GM12878 (cell line): ENCODE measurements at regions not wholly inside any gene's neighbourhood (a gene's known extent, or its start where the extent isn't known, plus 50 kb on each side); places are given as distances from the start of the nearest gene placed in this dataset.

ENCODE experiments used
- ATAC-seq: fragments of 200-7000 bp; cut with Tn5 transposase; 3 replicates; pipeline ENCODE4 v1.9.1; 2020; ENCODE audit warnings: mild to moderate bottlenecking, moderate library complexity
- BruUV-seq: library from RNA; stranded (reverse); fragments of 400-500 nt; replicated peaks from 2 replicates; lab custom pipeline; 2021; lab: Mats Ljungman, UMichigan
- CTCF ChIA-PET: fragments of 300-600 bp; sonication (Branson Sonifier 250); formaldehyde crosslinking; extraction: SDS; loops from one replicate; lab custom pipeline; 2021; ENCODE audit warnings: inconsistent platforms; lab: Yijun Ruan, JAX
- POLR2A ChIA-PET: fragments of 350-600 bp; formaldehyde crosslinking; extraction: SDS; loops from one replicate; lab custom pipeline; 2021; ENCODE audit warnings: inconsistent platforms; lab: Charles Lee
- RAD21 ChIA-PET: fragments of 300-600 bp; sonication (Branson Sonifier 250); formaldehyde crosslinking; loops from one replicate; lab custom pipeline; 2023; ENCODE audit warnings: antibody characterized with exemption; ENCODE audit not compliant: unreplicated experiment; lab: Charles Lee
- SMC1A ChIA-PET: fragments of 300-600 bp; sonication (Branson Sonifier 250); formaldehyde crosslinking; loops from one replicate; lab custom pipeline; 2023; ENCODE audit not compliant: unreplicated experiment, uncharacterized antibody; lab: Charles Lee
- DNase-seq: peaks from one replicate; pipeline ENCODE4 v3.0.0-alpha.2; 2011; ENCODE audit warnings: low read depth, low spot score
- FAIRE-seq: peaks from 3 replicates; lab custom pipeline; 2011; peaks lifted over from hg19 to GRCh38; lab: Jason Lieb, UNC
- H2AFZ ChIP-seq: 2 replicates; pipeline ENCODE4 v1.6.0; 2011; ENCODE audit warnings: low read depth, low read length, control low read depth; ENCODE audit not compliant: control insufficient read depth
- H3K27ac ChIP-seq: 2 replicates; pipeline ENCODE4 v1.5.1; 2011; ENCODE audit warnings: control low read depth; ENCODE audit not compliant: control insufficient read depth, insufficient read depth
- H3K27me3 ChIP-seq, 2 experiments: replicated peaks in 1 of 2; 2 replicates each; pipeline versions ENCODE4 v1.6.0 to v1.6.1; 2011; ENCODE audit warnings: low read length in 1 of 2; ENCODE audit not compliant: control insufficient read depth in 2 of 2, insufficient read depth in 2 of 2
- H3K36me3 ChIP-seq, 2 experiments: 2 replicates each; pipeline ENCODE4 v1.5.1; 2011; ENCODE audit warnings: low read length in 1 of 2; ENCODE audit not compliant: control insufficient read depth in 2 of 2, insufficient read depth in 2 of 2
- H3K4me1 ChIP-seq: 2 replicates; pipeline ENCODE4 v1.6.1; 2011; ENCODE audit warnings: mild to moderate bottlenecking, low read length, moderate library complexity, mixed read lengths; ENCODE audit not compliant: control insufficient read depth, insufficient read depth
- H3K4me2 ChIP-seq: 2 replicates; pipeline ENCODE4 v1.6.0; 2011; ENCODE audit warnings: control low read depth; ENCODE audit not compliant: control insufficient read depth, insufficient read depth
- H3K4me3 ChIP-seq: fragments of 200-600 bp; sonication (generic); 2 replicates; pipeline ENCODE4 v1.5.1; 2016
- H3K79me2 ChIP-seq: 2 replicates; pipeline ENCODE4 v1.6.0; 2011; ENCODE audit warnings: low read length; ENCODE audit not compliant: control insufficient read depth, insufficient read depth
- H3K9ac ChIP-seq: 2 replicates; pipeline ENCODE4 v1.8.0; 2011; ENCODE audit warnings: low read length, control low read depth, mixed read lengths; ENCODE audit not compliant: control insufficient read depth, insufficient read depth
- H3K9me3 ChIP-seq: replicated peaks from 3 replicates; pipeline ENCODE4 v1.5.1; 2011; ENCODE audit warnings: mild to moderate bottlenecking, low read length; ENCODE audit not compliant: control insufficient read depth, insufficient read depth
- H4K20me1 ChIP-seq: 2 replicates; pipeline ENCODE4 v1.6.0; 2011; ENCODE audit not compliant: control insufficient read depth, insufficient read depth
- CEBPB ChIP-seq, 2 experiments: fragments of 150-350 bp in 1 of 2; IDR thresholded peaks; 2 replicates each; pipeline ENCODE4 v1.6.1; 2012 to 2014; ENCODE audit warnings: low read depth in 2 of 2, low read length in 2 of 2, borderline replicate concordance in 1 of 2, inconsistent platforms in 1 of 2
- WGBS: methylation state at CpG from one replicate; pipeline ENCODE4 v1.1.6; 2016; ENCODE audit warnings: low lambda C conversion rate; ENCODE audit not compliant: insufficient replicate concordance, insufficient coverage; ENCODE audit errors: missing lambda C conversion rate; 5-methylcytosine and 5-hydroxymethylcytosine counted together
- in situ Hi-C: fragments of 300-500 bp; cut with MboI; formaldehyde crosslinking; loops from 9 replicates; pipeline ENCODE4 v1.14.3; 2018; ENCODE audit warnings: mixed read lengths
- intact Hi-C: fragments of 100-400 bp; cut with micrococcal nuclease; formaldehyde crosslinking; loops from one replicate; pipeline ENCODE4 v1.14.2; 2022; ENCODE audit not compliant: unreplicated experiment
- TF ChIP-seq, protein P1 (sequence below): fragments of 450-650 bp; IDR thresholded peaks from 2 replicates; pipeline ENCODE4 v1.6.1; 2016; ENCODE audit warnings: mild to moderate bottlenecking

GRCh38 chr6:27834879-27835549 lies 77.2 kb downstream of the OR2B2 start:
- BruUV-seq = no TSS peak
- intact Hi-C loops (loop anchor here (10.0 kb wide), 1 partner anchor 300 kb away; no protein-coding TSS in a partner anchor), in situ Hi-C loops (loop anchor here (5.0 to 10.0 kb wide), 3 partner anchors 57 to 1710 kb away; a partner anchor contains a TSS)
- no peaks in the 10 kb centered on the region for H4K20me1 ChIP-seq
- no peaks in the 10 kb centered on the region for H3K9me3 ChIP-seq
- ChIA-PET CTCF (interaction anchor here (0.7 to 3.7 kb wide), 8 partner anchors 12 to 62 kb away, joined by 3 to 31 read pairs (median 4); a partner anchor contains a TSS), SMC1A (interaction anchor here (1.5 to 7.6 kb wide), 8 partner anchors 13 to 60 kb away, joined by 3 to 85 read pairs (median 8); a partner anchor contains a TSS), POLR2A (interaction anchor here (1.0 to 6.7 kb wide), 9 partner anchors 10 to 690 kb away, joined by 4 to 107 read pairs (median 53); a partner anchor contains a TSS), RAD21 (interaction anchor here (0.9 to 6.1 kb wide), 8 partner anchors 10 to 60 kb away, joined by 3 to 74 read pairs (median 4); a partner anchor contains a TSS)
- DNase-seq (no peak), ATAC-seq (no peak), FAIRE-seq (no peak)
- peak overlapping the region; percentile 71 for H2AFZ ChIP-seq
- H3K79me2 ChIP-seq = peaks cover 45% of the 10 kb centered on the region
- 84% methylated on average over 4 of the region's 4 CpGs for WGBS
- peak overlapping the region; percentile 55; the same call in 1 of the 2 replicates for H3K4me3 ChIP-seq
- H3K27me3 ChIP-seq = no peaks in the 10 kb centered on the region
- peak overlapping the region; percentile 62 for H3K4me2 ChIP-seq
- TF ChIP-seq, protein P1, sequence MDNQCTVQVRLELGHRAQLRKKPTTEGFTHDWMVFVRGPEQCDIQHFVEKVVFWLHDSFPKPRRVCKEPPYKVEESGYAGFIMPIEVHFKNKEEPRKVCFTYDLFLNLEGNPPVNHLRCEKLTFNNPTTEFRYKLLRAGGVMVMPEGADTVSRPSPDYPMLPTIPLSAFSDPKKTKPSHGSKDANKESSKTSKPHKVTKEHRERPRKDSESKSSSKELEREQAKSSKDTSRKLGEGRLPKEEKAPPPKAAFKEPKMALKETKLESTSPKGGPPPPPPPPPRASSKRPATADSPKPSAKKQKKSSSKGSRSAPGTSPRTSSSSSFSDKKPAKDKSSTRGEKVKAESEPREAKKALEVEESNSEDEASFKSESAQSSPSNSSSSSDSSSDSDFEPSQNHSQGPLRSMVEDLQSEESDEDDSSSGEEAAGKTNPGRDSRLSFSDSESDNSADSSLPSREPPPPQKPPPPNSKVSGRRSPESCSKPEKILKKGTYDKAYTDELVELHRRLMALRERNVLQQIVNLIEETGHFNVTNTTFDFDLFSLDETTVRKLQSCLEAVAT = peak; percentile 75
- TF ChIP-seq CEBPB (IDR thresholded peaks at IDR 0.05; ENCODE audit: borderline replicate concordance in 1 of 2, low read depth in 2 of 2, low read length in 2 of 2) = no peak
- H3K9ac ChIP-seq = peak overlapping the region; percentile 96
- H3K27ac ChIP-seq = peak overlapping the region; percentile 93
- no peaks in the 10 kb centered on the region; the same call in 1 of the 2 replicates for H3K4me1 ChIP-seq
- H3K36me3 ChIP-seq = no peaks in the 10 kb centered on the region
